HCT116 (cell line): ENCODE measurements at regions not wholly inside any gene's neighbourhood (a gene's known extent, or its start where the extent isn't known, plus 50 kb on each side); places are given as distances from the start of the nearest gene placed in this dataset.

ENCODE experiments used
- ATAC-seq: fragments of 200-7000 bp; cut with Tn5 transposase; 2 replicates; pipeline ENCODE4 v1.9.1; 2020; ENCODE audit warnings: mild to moderate bottlenecking, moderate library complexity
- BruUV-seq: library from RNA; stranded (reverse); fragments of 400-500 nt; replicated peaks from 2 replicates; lab custom pipeline; 2021; lab: Mats Ljungman, UMichigan
- CTCF ChIA-PET: fragments of 300-600 bp; sonication (Branson Sonifier 250); formaldehyde crosslinking; loops from one replicate; lab custom pipeline; 2021; ENCODE audit warnings: antibody characterized with exemption; lab: Charles Lee
- POLR2A ChIA-PET: fragments of 300-600, 350-600 bp; sonication (Branson Sonifier 250); formaldehyde crosslinking; loops from one replicate; lab custom pipeline; 2021; ENCODE audit warnings: antibody characterized with exemption; lab: Charles Lee
- RAD21 ChIA-PET, 2 experiments: fragments of 300-600 bp; sonication (Branson Sonifier 250); formaldehyde crosslinking; loops; one replicate each; lab custom pipeline; 2023; ENCODE audit warnings: low total read pairs in 2 of 2; ENCODE audit not compliant: uncharacterized antibody in 2 of 2, unreplicated experiment in 2 of 2, low non-redundant PET in 1 of 2; lab: Charles Lee
- DNase-seq: peaks from one replicate; pipeline ENCODE4 v3.0.0-alpha.2; 2010; ENCODE audit warnings: low read depth, low spot score
- H2AFZ ChIP-seq: fragments of 200-600 bp; shearing (Covaris generic), sonication (generic); 2 replicates; pipeline ENCODE4 v1.6.1; 2017; ENCODE audit warnings: low read depth, mixed run types, mixed read lengths, antibody characterized with exemption, low read length; ENCODE audit not compliant: poor library complexity, severe bottlenecking
- H3K27ac ChIP-seq: 2 replicates; pipeline ENCODE4 v1.5.1; 2012; ENCODE audit warnings: low read depth, low read length
- H3K27me3 ChIP-seq: fragments of 200-600 bp; sonication (generic); 2 replicates; pipeline ENCODE4 v1.6.1; 2016; ENCODE audit warnings: mixed run types, low read length, mixed read lengths; ENCODE audit not compliant: insufficient read depth
- H3K36me3 ChIP-seq, 2 experiments: fragments of 200-500 bp in 1 of 2; fragments of 200-600 bp in 1 of 2; sonication (Bioruptor generic) in 1 of 2; sonication (generic) in 1 of 2; 2 replicates each; pipeline versions ENCODE4 v1.5.1 to v1.6.1; 2014 to 2016; ENCODE audit warnings: low read length in 2 of 2, inconsistent platforms in 1 of 2, mixed read lengths in 1 of 2, mixed run types in 1 of 2; ENCODE audit not compliant: insufficient read depth in 2 of 2, control insufficient read depth in 1 of 2
- H3K4me1 ChIP-seq, 2 experiments: fragments of 200-600 bp in 1 of 2; sonication (generic) in 1 of 2; 2 replicates each; pipeline versions ENCODE4 v1.5.1 to v1.6.1; 2012 to 2017; ENCODE audit warnings: low read length in 2 of 2, inconsistent platforms in 1 of 2, mild to moderate bottlenecking in 1 of 2, mixed read lengths in 1 of 2, mixed run types in 1 of 2, moderate library complexity in 1 of 2; ENCODE audit not compliant: insufficient read depth in 2 of 2, control insufficient read depth in 1 of 2
- H3K4me2 ChIP-seq: fragments of 200-600 bp; sonication (generic); 2 replicates; pipeline ENCODE4 v1.6.1; 2017; ENCODE audit warnings: mixed run types, low read length, mixed read lengths
- H3K4me3 ChIP-seq, 2 experiments: fragments of 200-600 bp in 1 of 2; sonication (generic) in 1 of 2; replicated peaks in 1 of 2; 2 replicates each; pipeline ENCODE4 v1.5.1; 2011 to 2016; ENCODE audit warnings: low read length in 2 of 2, control low read depth in 1 of 2, low read depth in 1 of 2, mild to moderate bottlenecking in 1 of 2, mixed read lengths in 1 of 2, mixed run types in 1 of 2
- H3K79me2 ChIP-seq: fragments of 200-600 bp; sonication (generic); 2 replicates; pipeline ENCODE4 v1.6.1; 2017; ENCODE audit warnings: mild to moderate bottlenecking, mixed run types, low read length, moderate library complexity, mixed read lengths; ENCODE audit not compliant: insufficient read depth
- H3K9ac ChIP-seq: fragments of 200-600 bp; sonication (generic); 2 replicates; pipeline ENCODE4 v1.6.1; 2016; ENCODE audit warnings: low read length, mixed read lengths
- H3K9me2 ChIP-seq: fragments of 200-600 bp; sonication (generic), shearing (Covaris generic); 2 replicates; pipeline ENCODE4 v1.6.1; 2017; ENCODE audit warnings: mixed run types, mild to moderate bottlenecking, moderate library complexity; ENCODE audit not compliant: insufficient read depth
- H3K9me3 ChIP-seq, 2 experiments: fragments of 200-500 bp in 1 of 2; fragments of 200-600 bp in 1 of 2; sonication (Bioruptor generic) in 1 of 2; sonication (generic) in 1 of 2; 2 replicates each; pipeline ENCODE4 v1.6.1; 2014 to 2017; ENCODE audit warnings: low read length in 2 of 2, mixed read lengths in 2 of 2, inconsistent platforms in 1 of 2, low read depth in 1 of 2, mild to moderate bottlenecking in 1 of 2, mixed run types in 1 of 2, moderate library complexity in 1 of 2; ENCODE audit not compliant: control insufficient read depth in 1 of 2, insufficient read depth in 1 of 2
- H4K20me1 ChIP-seq: fragments of 200-600 bp; sonication (generic), shearing (Covaris generic); 2 replicates; pipeline ENCODE4 v1.6.1; 2017; ENCODE audit warnings: mixed run types, mild to moderate bottlenecking, moderate library complexity; ENCODE audit not compliant: insufficient read depth
- EGR1 ChIP-seq: IDR thresholded peaks from 2 replicates; pipeline ENCODE4 v1.6.1; 2012; ENCODE audit warnings: low read depth
- ELF1 ChIP-seq: IDR thresholded peaks from 2 replicates; pipeline ENCODE4 v1.6.1; 2012; ENCODE audit warnings: low read depth, borderline replicate concordance
- JUND ChIP-seq: IDR thresholded peaks from 2 replicates; pipeline ENCODE4 v1.6.1; 2012
- MAX ChIP-seq: IDR thresholded peaks from 2 replicates; pipeline ENCODE4 v1.6.1; 2012
- POLR2AphosphoS5 ChIP-seq: IDR thresholded peaks from 2 replicates; pipeline ENCODE4 v1.6.1; 2011; ENCODE audit warnings: mild to moderate bottlenecking, low read depth, low read length, moderate library complexity
- RAD21 ChIP-seq: IDR thresholded peaks from 2 replicates; pipeline ENCODE4 v1.6.1; 2012; ENCODE audit warnings: low read depth, mild to moderate bottlenecking
- REST ChIP-seq: IDR thresholded peaks from 2 replicates; pipeline ENCODE4 v1.6.1; 2012; ENCODE audit warnings: low read depth
- SP1 ChIP-seq: IDR thresholded peaks from 2 replicates; pipeline ENCODE4 v1.6.1; 2012; ENCODE audit warnings: low read depth
- TCF7L2 ChIP-seq: IDR thresholded peaks from 2 replicates; pipeline ENCODE4 v1.7.0; 2011; ENCODE audit warnings: borderline replicate concordance, inconsistent platforms; ENCODE audit not compliant: insufficient read depth, insufficient read length; ENCODE audit errors: extremely low read depth
- ZNF274 ChIP-seq: fragments of 200-500 bp; sonication (Bioruptor generic); IDR thresholded peaks from 2 replicates; pipeline ENCODE4 v1.6.1; 2014; ENCODE audit warnings: mild to moderate bottlenecking, low read depth, low read length, inconsistent platforms
- intact Hi-C: fragments of 100-400 bp; cut with micrococcal nuclease; formaldehyde crosslinking; loops from 2 replicates; pipeline ENCODE4 v1.10.0; 2022
- TF ChIP-seq, protein P1 (sequence below), 3 experiments: fragments of 200-600 bp in 1 of 3; sonication (generic) in 1 of 3; IDR thresholded peaks in 2 of 3; conservative IDR thresholded peaks in 1 of 3; 2 replicates each; pipeline ENCODE4 v1.5.1; 2012 to 2017; ENCODE audit warnings: low read depth in 2 of 3, low read length in 2 of 3, antibody characterized with exemption in 1 of 3, borderline replicate concordance in 1 of 3, control low read depth in 1 of 3, mild to moderate bottlenecking in 1 of 3, mixed read lengths in 1 of 3, mixed run types in 1 of 3, moderate library complexity in 1 of 3; ENCODE audit not compliant: insufficient read depth in 1 of 3
- TF ChIP-seq, protein P2 (sequence below): IDR thresholded peaks from 2 replicates; pipeline ENCODE4 v1.6.1; 2011; ENCODE audit warnings: mild to moderate bottlenecking, low read length, moderate library complexity; ENCODE audit not compliant: insufficient replicate concordance; ENCODE audit errors: extremely low read depth

DNA sequence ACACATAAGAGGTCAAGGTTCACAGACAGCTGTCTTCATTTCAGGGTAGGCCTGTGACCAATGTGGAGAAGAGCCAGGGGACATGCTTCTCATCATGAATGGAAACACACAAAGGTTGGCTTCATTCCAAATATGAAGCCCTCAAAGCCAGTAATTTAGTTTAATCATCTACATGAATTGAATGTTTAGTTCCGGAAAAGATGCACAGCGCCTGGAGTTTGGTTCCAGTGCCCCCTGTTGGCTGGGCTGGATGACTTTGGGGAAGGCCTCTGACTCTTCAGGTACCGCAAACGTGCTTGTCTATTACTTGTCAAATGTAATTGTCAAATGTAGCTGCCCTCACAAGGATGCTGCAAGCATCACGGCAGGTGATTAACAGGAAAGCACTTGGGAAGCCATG is 130.7 kb downstream of the ADRA2A start:
- H3K4me1 ChIP-seq: no peaks in the 10 kb centered on the region
- TF ChIP-seq RAD21 (peak; percentile 71), TCF7L2 (no peak), SP1 (no peak)
- TF ChIP-seq, protein P1, sequence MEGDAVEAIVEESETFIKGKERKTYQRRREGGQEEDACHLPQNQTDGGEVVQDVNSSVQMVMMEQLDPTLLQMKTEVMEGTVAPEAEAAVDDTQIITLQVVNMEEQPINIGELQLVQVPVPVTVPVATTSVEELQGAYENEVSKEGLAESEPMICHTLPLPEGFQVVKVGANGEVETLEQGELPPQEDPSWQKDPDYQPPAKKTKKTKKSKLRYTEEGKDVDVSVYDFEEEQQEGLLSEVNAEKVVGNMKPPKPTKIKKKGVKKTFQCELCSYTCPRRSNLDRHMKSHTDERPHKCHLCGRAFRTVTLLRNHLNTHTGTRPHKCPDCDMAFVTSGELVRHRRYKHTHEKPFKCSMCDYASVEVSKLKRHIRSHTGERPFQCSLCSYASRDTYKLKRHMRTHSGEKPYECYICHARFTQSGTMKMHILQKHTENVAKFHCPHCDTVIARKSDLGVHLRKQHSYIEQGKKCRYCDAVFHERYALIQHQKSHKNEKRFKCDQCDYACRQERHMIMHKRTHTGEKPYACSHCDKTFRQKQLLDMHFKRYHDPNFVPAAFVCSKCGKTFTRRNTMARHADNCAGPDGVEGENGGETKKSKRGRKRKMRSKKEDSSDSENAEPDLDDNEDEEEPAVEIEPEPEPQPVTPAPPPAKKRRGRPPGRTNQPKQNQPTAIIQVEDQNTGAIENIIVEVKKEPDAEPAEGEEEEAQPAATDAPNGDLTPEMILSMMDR (IDR thresholded peaks at IDR 0.05 in 2 of 3, conservative IDR thresholded peaks at IDR 0.05 in 1 of 3; ENCODE audit: borderline replicate concordance in 1 of 3, insufficient read depth in 1 of 3, low read depth in 2 of 3, low read length in 2 of 3): peak; percentile 44 to 58 (median 51); a peak in 5 of 6 replicates
- TF ChIP-seq, all 23 proteins: peak for 2
- H3K9ac ChIP-seq: no peak overlapping the region
- no peaks in the 10 kb centered on the region for H3K79me2 ChIP-seq
- DNase-seq (no peak), ATAC-seq (peak; percentile 58)
- no peak overlapping the region for H3K27ac ChIP-seq
- H3K9me2 ChIP-seq: no peaks in the 10 kb centered on the region
- no peak overlapping the region for H3K4me3 ChIP-seq
- H3K36me3 ChIP-seq: no peaks in the 10 kb centered on the region
- intact Hi-C loops: loop anchor here (2.0 to 10.0 kb wide), 2 partner anchors 461 to 593 kb away; no protein-coding TSS in a partner anchor
- H2AFZ ChIP-seq: no peak overlapping the region
- ChIA-PET RAD21 (no interaction called here), CTCF (no interaction called here), POLR2A (no interaction called here)
- H4K20me1 ChIP-seq: no peaks in the 10 kb centered on the region
- H3K4me2 ChIP-seq: no peak overlapping the region
- BruUV-seq: no TSS peak
- no peaks in the 10 kb centered on the region for H3K9me3 ChIP-seq
- peaks cover 33% of the 10 kb centered on the region for H3K27me3 ChIP-seq

GRCh38 chr10:111208951-111209350 is 132.1 kb downstream of the ADRA2A start:
- no peak overlapping the region for H3K27ac ChIP-seq
- intact Hi-C loops: loop anchor here (10.0 kb wide), 1 partner anchor 594 kb away; no protein-coding TSS in a partner anchor
- H3K79me2 ChIP-seq: no peaks in the 10 kb centered on the region
- no peaks in the 10 kb centered on the region for H3K9me3 ChIP-seq
- ChIA-PET CTCF (no interaction called here), POLR2A (no interaction called here), RAD21 (no interaction called here)
- no peak overlapping the region for H3K4me3 ChIP-seq
- no peaks in the 10 kb centered on the region for H4K20me1 ChIP-seq
- ATAC-seq (no peak), DNase-seq (no peak)
- H3K4me2 ChIP-seq: no peak overlapping the region
- no peaks in the 10 kb centered on the region for H3K36me3 ChIP-seq
- H3K9me2 ChIP-seq: no peaks in the 10 kb centered on the region
- no peak overlapping the region for H3K9ac ChIP-seq
- no peak overlapping the region for H2AFZ ChIP-seq
- H3K4me1 ChIP-seq: no peaks in the 10 kb centered on the region
- H3K27me3 ChIP-seq: peaks cover 33% of the 10 kb centered on the region
- BruUV-seq: no TSS peak
- TF ChIP-seq REST: no peak
- no peak for TF ChIP-seq ELF1
- no peak for TF ChIP-seq MAX
- TF ChIP-seq TCF7L2: no peak
- TF ChIP-seq POLR2AphosphoS5: no peak
- no peak for TF ChIP-seq ZNF274
- TF ChIP-seq, protein P2, sequence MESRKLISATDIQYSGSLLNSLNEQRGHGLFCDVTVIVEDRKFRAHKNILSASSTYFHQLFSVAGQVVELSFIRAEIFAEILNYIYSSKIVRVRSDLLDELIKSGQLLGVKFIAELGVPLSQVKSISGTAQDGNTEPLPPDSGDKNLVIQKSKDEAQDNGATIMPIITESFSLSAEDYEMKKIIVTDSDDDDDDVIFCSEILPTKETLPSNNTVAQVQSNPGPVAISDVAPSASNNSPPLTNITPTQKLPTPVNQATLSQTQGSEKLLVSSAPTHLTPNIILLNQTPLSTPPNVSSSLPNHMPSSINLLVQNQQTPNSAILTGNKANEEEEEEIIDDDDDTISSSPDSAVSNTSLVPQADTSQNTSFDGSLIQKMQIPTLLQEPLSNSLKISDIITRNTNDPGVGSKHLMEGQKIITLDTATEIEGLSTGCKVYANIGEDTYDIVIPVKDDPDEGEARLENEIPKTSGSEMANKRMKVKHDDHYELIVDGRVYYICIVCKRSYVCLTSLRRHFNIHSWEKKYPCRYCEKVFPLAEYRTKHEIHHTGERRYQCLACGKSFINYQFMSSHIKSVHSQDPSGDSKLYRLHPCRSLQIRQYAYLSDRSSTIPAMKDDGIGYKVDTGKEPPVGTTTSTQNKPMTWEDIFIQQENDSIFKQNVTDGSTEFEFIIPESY: no peak
- no peak for TF ChIP-seq SP1
- TF ChIP-seq JUND: no peak
- TF ChIP-seq EGR1: no peak
